ENCODE measurements at regions not wholly inside any gene's neighbourhood (a gene's known extent, or its start where the extent isn't known, plus 50 kb on each side); places are given as distances from the start of the nearest gene placed in this dataset.

- intact Hi-C loops (cut with DNase I, micrococcal nuclease): no loop called here
- no peak for ATAC-seq
- Histone ChIP-seq H3K4me1 (ENCODE audit: low read depth) (no peaks in the 10 kb centered on the region), H3K36me3 (ENCODE audit: low read depth) (no peaks in the 10 kb centered on the region), H3K9me3 (peaks cover 10% of the 10 kb centered on the region), H3K4me3 (no peak overlapping the region)
- no peak for TF ChIP-seq CTCF (IDR thresholded peaks at IDR 0.05)
- DNase-seq: no peak
Observed at GRCh38 chr11:106344966-106345365, 267.5 kb downstream of the AASDHPPT start.

GRCh38 chr11:106353031-106353430 lies 275.6 kb downstream of the AASDHPPT start:
- intact Hi-C loops (cut with DNase I, micrococcal nuclease): no loop called here
- H3K4me3 ChIP-seq: no peak overlapping the region
- no peak for DNase-seq
- TF ChIP-seq CTCF (IDR thresholded peaks at IDR 0.05): no peak
- no peaks in the 10 kb centered on the region for H3K36me3 ChIP-seq (ENCODE audit: low read depth)
- H3K4me1 ChIP-seq (ENCODE audit: low read depth): no peaks in the 10 kb centered on the region
- ATAC-seq: no peak
- peaks cover 8% of the 10 kb centered on the region for H3K9me3 ChIP-seq

- no peak for DNase-seq
- Histone ChIP-seq H3K9me3 (no peaks in the 10 kb centered on the region), H3K4me3 (no peak overlapping the region), H3K4me1 (ENCODE audit: low read depth) (no peaks in the 10 kb centered on the region), H3K36me3 (ENCODE audit: low read depth) (no peaks in the 10 kb centered on the region)
- no peak for ATAC-seq
- no peak for TF ChIP-seq CTCF (IDR thresholded peaks at IDR 0.05)
- intact Hi-C loops (cut with DNase I, micrococcal nuclease): no loop called here
Observed at GRCh38 chr11:106369224-106369623, 291.8 kb downstream of the AASDHPPT start.

- no peaks in the 10 kb centered on the region for H3K4me1 ChIP-seq (ENCODE audit: low read depth)
- DNase-seq (no peak), ATAC-seq (no peak)
- no peaks in the 10 kb centered on the region for H3K36me3 ChIP-seq (ENCODE audit: low read depth)
- no peak overlapping the region for H3K4me3 ChIP-seq
- TF ChIP-seq CTCF (IDR thresholded peaks at IDR 0.05): no peak
- peaks cover 4% of the 10 kb centered on the region for H3K9me3 ChIP-seq
- intact Hi-C loops (cut with DNase I, micrococcal nuclease): no loop called here
Observed at GRCh38 chr11:106378513-106379179, 301.2 kb downstream of the AASDHPPT start.

- no peak for DNase-seq
- TF ChIP-seq CTCF (IDR thresholded peaks at IDR 0.05): no peak
- Histone ChIP-seq H3K4me3 (no peak overlapping the region), H3K4me1 (ENCODE audit: low read depth) (no peaks in the 10 kb centered on the region), H3K9me3 (peaks cover 4% of the 10 kb centered on the region), H3K36me3 (ENCODE audit: low read depth) (no peaks in the 10 kb centered on the region)
- intact Hi-C loops (cut with DNase I, micrococcal nuclease): no loop called here
- no peak for ATAC-seq
Observed at GRCh38 chr11:106379265-106379664, 301.8 kb downstream of the AASDHPPT start.

GRCh38 chr11:106379712-106380111 lies 302.2 kb downstream of the AASDHPPT start:
- no peak for TF ChIP-seq CTCF (IDR thresholded peaks at IDR 0.05)
- DNase-seq (no peak), ATAC-seq (no peak)
- intact Hi-C loops (cut with DNase I, micrococcal nuclease): no loop called here
- Histone ChIP-seq H3K4me1 (ENCODE audit: low read depth) (no peaks in the 10 kb centered on the region), H3K4me3 (no peak overlapping the region), H3K36me3 (ENCODE audit: low read depth) (no peaks in the 10 kb centered on the region), H3K9me3 (peaks cover 4% of the 10 kb centered on the region)

Data from mucosa of descending colon (tissue), 3 donors.